GM23248 (cell line): ENCODE measurements at regions not wholly inside any gene's neighbourhood (a gene's known extent, or its start where the extent isn't known, plus 50 kb on each side); places are given as distances from the start of the nearest gene placed in this dataset.

Experiments
- EZH2 ChIP-seq: fragments of 200-600 bp; sonication (generic); IDR thresholded peaks from 2 replicates; pipeline ENCODE4 v1.6.1; 2018; ENCODE audit warnings: antibody characterized with exemption, mild to moderate bottlenecking; ENCODE audit not compliant: insufficient read depth, poor library complexity, severe bottlenecking
- EZH2phosphoT487 ChIP-seq: fragments of 200-600 bp; sonication (generic); IDR thresholded peaks from 2 replicates; pipeline ENCODE4 v1.6.1; 2018; ENCODE audit warnings: antibody characterized with exemption, moderate library complexity, mild to moderate bottlenecking, low read depth; ENCODE audit not compliant: insufficient read depth

GRCh38 chr4:13900780-13901179 is 273.3 kb upstream of the BOD1L1 start:
- TF ChIP-seq EZH2phosphoT487 (no peak), EZH2 (no peak)
